Endothelial cell (in vitro differentiated cells): ENCODE measurements at regions not wholly inside any gene's neighbourhood (a gene's known extent, or its start where the extent isn't known, plus 50 kb on each side); places are given as distances from the start of the nearest gene placed in this dataset.
"Not testable (repeated sequence)": the region's sequence is repeated elsewhere in the genome, so short reads cannot be mapped to it uniquely, and the experiment has no call there.

ENCODE experiments used
- DNase-seq: peaks from one replicate; pipeline ENCODE4 v3.0.0; 2021; ENCODE audit warnings: low spot score
- H3K27ac Mint-ChIP-seq: one replicate; pipeline ENCODE4 v1.8.0; 2021; ENCODE audit warnings: mixed read lengths, inconsistent platforms; ENCODE audit not compliant: unreplicated experiment
- H3K27me3 Mint-ChIP-seq: one replicate; pipeline ENCODE4 v1.8.0; 2021; ENCODE audit warnings: mild to moderate bottlenecking, moderate library complexity, mixed read lengths, inconsistent platforms; ENCODE audit not compliant: unreplicated experiment
- H3K36me3 Mint-ChIP-seq: one replicate; pipeline ENCODE4 v1.8.0; 2021; ENCODE audit warnings: mild to moderate bottlenecking, low read depth, mixed read lengths, inconsistent platforms; ENCODE audit not compliant: unreplicated experiment
- H3K4me1 Mint-ChIP-seq: one replicate; pipeline ENCODE4 v1.8.0; 2021; ENCODE audit warnings: mild to moderate bottlenecking, mixed read lengths, inconsistent platforms; ENCODE audit not compliant: unreplicated experiment
- H3K4me3 Mint-ChIP-seq: one replicate; pipeline ENCODE4 v1.8.0; 2021; ENCODE audit warnings: mild to moderate bottlenecking, mixed read lengths, inconsistent platforms; ENCODE audit not compliant: unreplicated experiment
- H3K9me3 Mint-ChIP-seq: one replicate; pipeline ENCODE4 v1.8.0; 2021; ENCODE audit warnings: mixed read lengths, inconsistent platforms; ENCODE audit not compliant: unreplicated experiment
- TF ChIP-seq, protein P1 (sequence below): fragments of 200-600 bp; sonication (generic); IDR thresholded peaks from one replicate; pipeline ENCODE4 v1.5.0; 2021; ENCODE audit warnings: antibody characterized with exemption; ENCODE audit not compliant: unreplicated experiment

DNA sequence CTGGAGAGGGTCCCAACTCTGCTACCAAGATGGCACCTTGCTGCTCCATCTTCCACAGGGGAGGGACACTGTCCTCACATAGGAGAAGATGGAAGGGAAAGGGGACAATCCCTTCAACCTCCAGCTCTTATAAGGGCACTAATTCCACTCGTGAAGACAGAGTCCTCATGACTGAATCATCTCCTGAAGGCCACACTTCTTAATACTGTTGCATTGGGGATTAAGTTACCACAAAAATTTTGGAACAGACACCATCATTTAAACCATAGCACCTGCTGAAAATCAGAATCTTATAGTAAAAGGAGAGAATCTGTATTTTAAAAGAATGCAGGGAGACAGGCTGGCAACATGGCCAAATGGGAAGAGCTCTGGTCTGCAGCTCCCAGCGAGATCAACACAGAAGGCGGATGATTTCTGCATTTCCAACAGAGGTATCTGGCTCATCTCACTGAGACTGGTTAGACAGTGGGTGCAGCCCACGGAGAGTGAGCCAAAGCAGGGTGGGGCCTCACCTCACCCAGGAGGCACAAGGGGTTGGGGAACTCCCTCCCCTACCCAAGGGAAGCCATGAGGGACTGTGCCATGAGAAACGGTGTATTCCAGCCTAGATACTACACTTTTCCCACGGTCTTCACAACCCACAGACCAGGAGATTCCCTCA lies 69.4 kb upstream of the LIPC start:
- no peak overlapping the region for H3K4me3 Mint-ChIP-seq
- H3K36me3 Mint-ChIP-seq: no peaks in the 10 kb centered on the region
- no peak overlapping the region for H3K27ac Mint-ChIP-seq
- H3K9me3 Mint-ChIP-seq: no peaks in the 10 kb centered on the region
- peaks cover 7% of the 10 kb centered on the region for H3K4me1 Mint-ChIP-seq
- DNase-seq: no peak
- TF ChIP-seq, protein P1, sequence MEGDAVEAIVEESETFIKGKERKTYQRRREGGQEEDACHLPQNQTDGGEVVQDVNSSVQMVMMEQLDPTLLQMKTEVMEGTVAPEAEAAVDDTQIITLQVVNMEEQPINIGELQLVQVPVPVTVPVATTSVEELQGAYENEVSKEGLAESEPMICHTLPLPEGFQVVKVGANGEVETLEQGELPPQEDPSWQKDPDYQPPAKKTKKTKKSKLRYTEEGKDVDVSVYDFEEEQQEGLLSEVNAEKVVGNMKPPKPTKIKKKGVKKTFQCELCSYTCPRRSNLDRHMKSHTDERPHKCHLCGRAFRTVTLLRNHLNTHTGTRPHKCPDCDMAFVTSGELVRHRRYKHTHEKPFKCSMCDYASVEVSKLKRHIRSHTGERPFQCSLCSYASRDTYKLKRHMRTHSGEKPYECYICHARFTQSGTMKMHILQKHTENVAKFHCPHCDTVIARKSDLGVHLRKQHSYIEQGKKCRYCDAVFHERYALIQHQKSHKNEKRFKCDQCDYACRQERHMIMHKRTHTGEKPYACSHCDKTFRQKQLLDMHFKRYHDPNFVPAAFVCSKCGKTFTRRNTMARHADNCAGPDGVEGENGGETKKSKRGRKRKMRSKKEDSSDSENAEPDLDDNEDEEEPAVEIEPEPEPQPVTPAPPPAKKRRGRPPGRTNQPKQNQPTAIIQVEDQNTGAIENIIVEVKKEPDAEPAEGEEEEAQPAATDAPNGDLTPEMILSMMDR: no peak
- peaks cover 4% of the 10 kb centered on the region for H3K27me3 Mint-ChIP-seq

DNA sequence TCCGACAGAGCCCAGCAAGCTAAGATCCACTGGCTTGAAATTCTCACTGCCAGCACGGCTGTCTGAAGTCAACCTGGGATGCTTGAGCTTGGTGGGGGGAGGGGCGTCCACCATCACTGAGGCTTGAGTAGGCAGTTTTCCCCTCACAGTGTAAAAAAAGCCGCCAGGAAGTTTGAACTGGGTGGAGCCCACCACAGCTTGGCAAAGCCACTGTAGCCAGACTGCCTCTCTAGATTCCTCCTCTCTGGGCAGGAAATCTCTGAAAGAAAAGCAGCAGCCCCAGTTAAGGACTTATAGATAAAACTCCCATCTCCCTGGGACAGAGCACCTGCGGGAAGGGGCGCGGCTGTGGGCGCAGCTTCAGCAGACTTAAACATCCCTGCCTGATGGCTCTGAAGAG lies 68.7 kb upstream of the LIPC start:
- not testable (repeated sequence) for H3K4me1 Mint-ChIP-seq, DNase-seq, H3K9me3 Mint-ChIP-seq, H3K27ac Mint-ChIP-seq, H3K36me3 Mint-ChIP-seq, H3K4me3 Mint-ChIP-seq, H3K27me3 Mint-ChIP-seq

DNA sequence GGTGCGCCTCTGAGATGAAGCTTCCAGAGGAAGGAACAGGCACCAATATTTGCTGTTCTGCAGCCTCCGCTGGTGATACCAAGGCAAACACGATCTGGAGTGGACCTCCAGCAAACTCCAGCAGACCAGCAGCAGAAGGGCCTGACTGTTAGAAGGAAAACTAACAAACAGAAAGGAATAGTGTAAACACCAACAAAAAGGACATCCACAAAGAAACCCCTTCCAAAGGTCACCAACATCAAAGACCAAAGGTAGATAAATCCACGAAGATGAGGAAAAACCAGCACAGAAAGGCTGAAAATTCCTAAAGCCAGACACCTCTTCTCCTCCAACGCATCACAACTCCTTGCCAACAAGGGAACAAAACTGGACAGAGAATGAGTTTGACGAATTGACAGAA lies 68.1 kb upstream of the LIPC start:
- not testable (repeated sequence) for H3K36me3 Mint-ChIP-seq, H3K9me3 Mint-ChIP-seq, H3K27me3 Mint-ChIP-seq, DNase-seq, H3K27ac Mint-ChIP-seq, H3K4me1 Mint-ChIP-seq, H3K4me3 Mint-ChIP-seq

DNA sequence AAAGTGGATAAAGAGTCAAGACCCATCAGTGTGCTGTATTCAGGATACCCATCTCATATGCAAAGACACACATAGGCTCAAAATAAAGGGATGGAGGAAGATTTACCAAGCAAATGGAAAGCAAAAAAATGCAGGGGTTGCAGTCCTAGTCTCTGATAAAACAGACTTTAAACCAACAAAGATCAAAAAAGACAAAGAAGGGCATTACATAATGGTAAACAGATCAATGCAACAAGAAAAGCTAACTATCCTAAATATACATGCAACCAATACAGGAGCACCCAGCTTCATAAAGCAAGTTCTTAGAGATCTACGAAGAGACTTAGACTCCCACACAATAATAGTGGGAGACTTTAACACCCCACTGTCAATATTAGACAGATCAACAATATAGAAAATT lies 66.7 kb upstream of the LIPC start:
- peaks cover 11% of the 10 kb centered on the region for H3K4me1 Mint-ChIP-seq
- not testable (repeated sequence) for H3K36me3 Mint-ChIP-seq, DNase-seq, H3K27me3 Mint-ChIP-seq, H3K9me3 Mint-ChIP-seq, H3K4me3 Mint-ChIP-seq, H3K27ac Mint-ChIP-seq

- TF ChIP-seq, protein P1: no peak
- Mint-ChIP-seq H3K27me3 (peaks cover 2% of the 10 kb centered on the region), H3K36me3 (peaks cover 3% of the 10 kb centered on the region), H3K27ac (no peak overlapping the region), H3K9me3 (no peaks in the 10 kb centered on the region), H3K4me3 (no peak overlapping the region), H3K4me1 (peaks cover 8% of the 10 kb centered on the region)
- DNase-seq: no peak
Observed at GRCh38 chr15:58369261-58369701, 62.5 kb upstream of the LIPC start.

GRCh38 chr15:58369956-58370355 lies 61.8 kb upstream of the LIPC start:
- Mint-ChIP-seq H3K9me3 (no peaks in the 10 kb centered on the region), H3K36me3 (peaks cover 3% of the 10 kb centered on the region), H3K27me3 (peaks cover 2% of the 10 kb centered on the region), H3K4me3 (no peak overlapping the region), H3K4me1 (peaks cover 8% of the 10 kb centered on the region), H3K27ac (no peak overlapping the region)
- TF ChIP-seq, protein P1: no peak
- no peak for DNase-seq
